SK-N-SH treated with all-trans-retinoic acid at 6 μM for 48 hours (cell line): ENCODE measurements at regions not wholly inside any gene's neighbourhood (a gene's known extent, or its start where the extent isn't known, plus 50 kb on each side); places are given as distances from the start of the nearest gene placed in this dataset.

ENCODE experiments used
- ATAC-seq: fragments of 200-7000 bp; cut with Tn5 transposase; 3 replicates; pipeline ENCODE4 v1.9.1; 2020; ENCODE audit warnings: mild to moderate bottlenecking, moderate library complexity
- ARNTL ChIP-seq: fragments of 450-650 bp; formaldehyde crosslinking; IDR thresholded peaks from 2 replicates; pipeline ENCODE4 v1.5.0; 2020; ENCODE audit warnings: low read depth, mild to moderate bottlenecking, moderate library complexity, borderline replicate concordance
- BACH2 ChIP-seq: fragments of 250-450 bp; sonication (Bioruptor Pico); IDR thresholded peaks from 2 replicates; pipeline ENCODE4 v1.9.0; 2021; ENCODE audit warnings: mild to moderate bottlenecking, borderline replicate concordance
- CREB5 ChIP-seq: fragments of 250-450 bp; sonication (Bioruptor Pico); IDR thresholded peaks from 2 replicates; pipeline ENCODE4 v1.5.1; 2020; ENCODE audit warnings: low read depth, mild to moderate bottlenecking, moderate library complexity
- CSDC2 ChIP-seq: fragments of 250-450 bp; sonication (Bioruptor Pico); IDR thresholded peaks from 2 replicates; pipeline ENCODE4 v1.5.0; 2020; ENCODE audit warnings: mild to moderate bottlenecking, moderate library complexity
- CSRNP3 ChIP-seq: fragments of 250-450 bp; sonication (Bioruptor Pico); IDR thresholded peaks from 2 replicates; pipeline ENCODE4 v1.5.1; 2021; ENCODE audit warnings: mild to moderate bottlenecking, moderate library complexity
- ESRRG ChIP-seq: fragments of 250-450 bp; sonication (Bioruptor Pico); IDR thresholded peaks from 2 replicates; pipeline ENCODE4 v1.6.1; 2021; ENCODE audit warnings: mild to moderate bottlenecking
- GLIS3 ChIP-seq: fragments of 250-450 bp; sonication (Bioruptor Pico); IDR thresholded peaks from 2 replicates; pipeline ENCODE4 v1.5.0; 2020; ENCODE audit warnings: mild to moderate bottlenecking, moderate library complexity
- OSR1 ChIP-seq: fragments of 250-450 bp; sonication (Bioruptor Pico); IDR thresholded peaks from 2 replicates; pipeline ENCODE4 v1.8.0; 2022; ENCODE audit warnings: moderate library complexity, mild to moderate bottlenecking, inconsistent platforms
- PATZ1 ChIP-seq: fragments of 250-450 bp; sonication (Bioruptor Pico); IDR thresholded peaks from 2 replicates; pipeline ENCODE4 v1.8.0; 2020; ENCODE audit warnings: mild to moderate bottlenecking, moderate library complexity, borderline replicate concordance
- POU6F1 ChIP-seq: fragments of 250-450 bp; sonication (Bioruptor Pico); IDR thresholded peaks from 2 replicates; pipeline ENCODE4 v1.8.0; 2021; ENCODE audit warnings: low read depth, mild to moderate bottlenecking, moderate library complexity, borderline replicate concordance
- PPARA ChIP-seq: fragments of 250-450 bp; sonication (Bioruptor Pico); IDR thresholded peaks from 2 replicates; pipeline ENCODE4 v1.5.0; 2020; ENCODE audit warnings: mild to moderate bottlenecking, borderline replicate concordance
- RARB ChIP-seq: fragments of 250-450 bp; sonication (Bioruptor Pico); IDR thresholded peaks from 2 replicates; pipeline ENCODE4 v1.8.0; 2021; ENCODE audit warnings: mild to moderate bottlenecking, moderate library complexity
- SNAI2 ChIP-seq: fragments of 250-450 bp; sonication (Bioruptor Pico); IDR thresholded peaks from 2 replicates; pipeline ENCODE4 v1.5.0; 2020; ENCODE audit warnings: mild to moderate bottlenecking, moderate library complexity
- TCF4 ChIP-seq: fragments of 250-450 bp; sonication (Bioruptor Pico); IDR thresholded peaks from 2 replicates; pipeline ENCODE4 v1.8.0; 2021; ENCODE audit warnings: mild to moderate bottlenecking, moderate library complexity, borderline replicate concordance
- TOX ChIP-seq: fragments of 250-450 bp; sonication (Bioruptor Pico); IDR thresholded peaks from 2 replicates; pipeline ENCODE4 v1.8.0; 2021; ENCODE audit warnings: mild to moderate bottlenecking, moderate library complexity, borderline replicate concordance
- TSHZ2 ChIP-seq: fragments of 250-450 bp; sonication (Bioruptor Pico); IDR thresholded peaks from 2 replicates; pipeline ENCODE4 v1.5.0; 2020; ENCODE audit warnings: mild to moderate bottlenecking, moderate library complexity
- ZC3H10 ChIP-seq: fragments of 250-450 bp; sonication (Bioruptor Pico); IDR thresholded peaks from 2 replicates; pipeline ENCODE4 v1.5.1; 2021; ENCODE audit warnings: mild to moderate bottlenecking, moderate library complexity
- ZFP3 ChIP-seq: fragments of 250-450 bp; sonication (Bioruptor Pico); IDR thresholded peaks from 2 replicates; pipeline ENCODE4 v1.5.0; 2020; ENCODE audit warnings: mild to moderate bottlenecking, moderate library complexity
- ZFP30 ChIP-seq: fragments of 450-650 bp; formaldehyde crosslinking; IDR thresholded peaks from 2 replicates; pipeline ENCODE4 v1.5.0; 2022; ENCODE audit warnings: mild to moderate bottlenecking, moderate library complexity
- ZNF565 ChIP-seq: fragments of 450-650 bp; formaldehyde crosslinking; conservative IDR thresholded peaks from 2 replicates; pipeline ENCODE4 v1.5.0; 2020; ENCODE audit warnings: low read depth, mild to moderate bottlenecking, moderate library complexity
- ZNF70 ChIP-seq: fragments of 450-650 bp; formaldehyde crosslinking; IDR thresholded peaks from 2 replicates; pipeline ENCODE4 v1.5.0; 2020; ENCODE audit warnings: mild to moderate bottlenecking, moderate library complexity
- ZNF8 ChIP-seq: fragments of 450-650 bp; formaldehyde crosslinking; IDR thresholded peaks from 2 replicates; pipeline ENCODE4 v1.5.0; 2020; ENCODE audit warnings: mild to moderate bottlenecking, moderate library complexity

GRCh38 chr6:8652710-8653109 is 217.4 kb upstream of the SLC35B3 start:
- TF ChIP-seq RARB (CRISPR knock-in tag), result no peak
- TF ChIP-seq ESRRG (CRISPR knock-in tag), result no peak
- no peak for TF ChIP-seq ZNF8 (CRISPR knock-in tag)
- TF ChIP-seq CSDC2 (CRISPR knock-in tag), result no peak
- TF ChIP-seq BACH2, result no peak
- no peak for TF ChIP-seq ZC3H10 (CRISPR knock-in tag)
- TF ChIP-seq PPARA (CRISPR knock-in tag), result no peak
- TF ChIP-seq SNAI2 (CRISPR knock-in tag), result no peak
- no peak for TF ChIP-seq ZNF70 (CRISPR knock-in tag)
- ATAC-seq, result no peak

GRCh38 chr6:8651998-8652397 is 216.7 kb upstream of the SLC35B3 start:
- ATAC-seq, result no peak

GRCh38 chr6:8645212-8645611 is 209.9 kb upstream of the SLC35B3 start:
- ATAC-seq, result no peak
- no peak for TF ChIP-seq TSHZ2 (CRISPR knock-in tag)
- no peak for TF ChIP-seq RARB (CRISPR knock-in tag)
- TF ChIP-seq ZNF8 (CRISPR knock-in tag), result no peak
- TF ChIP-seq ZC3H10 (CRISPR knock-in tag), result no peak
- TF ChIP-seq ZNF565, result no peak
- no peak for TF ChIP-seq ZFP3 (CRISPR knock-in tag)
- no peak for TF ChIP-seq CSDC2 (CRISPR knock-in tag)
- TF ChIP-seq ZNF70 (CRISPR knock-in tag), result no peak
- TF ChIP-seq POU6F1 (CRISPR knock-in tag), result no peak
- no peak for TF ChIP-seq ARNTL (CRISPR knock-in tag)
- no peak for TF ChIP-seq GLIS3 (CRISPR knock-in tag)
- TF ChIP-seq BACH2, result no peak
- TF ChIP-seq ZFP30 (CRISPR knock-in tag), result no peak
- no peak for TF ChIP-seq CSRNP3 (CRISPR knock-in tag)
- no peak for TF ChIP-seq PATZ1
- no peak for TF ChIP-seq TCF4 (CRISPR knock-in tag)

More at GRCh38 chr6:8651998-8652397, 216.7 kb upstream of the SLC35B3 start:
- TF ChIP-seq TOX (no peak), TCF4 (CRISPR knock-in tag) (no peak), ZNF8 (CRISPR knock-in tag) (no peak), OSR1 (no peak), GLIS3 (CRISPR knock-in tag) (no peak), BACH2 (no peak), ZC3H10 (CRISPR knock-in tag) (no peak), TSHZ2 (CRISPR knock-in tag) (no peak), CSDC2 (CRISPR knock-in tag) (no peak), ZFP30 (CRISPR knock-in tag) (no peak), CREB5 (CRISPR knock-in tag) (no peak)
